Spleen (tissue), 7 donors: ENCODE measurements at regions not wholly inside any gene's neighbourhood (a gene's known extent, or its start where the extent isn't known, plus 50 kb on each side); places are given as distances from the start of the nearest gene placed in this dataset.

Source experiments
- CTCF ChIP-seq, 11 experiments: fragments of 200-600 bp in 7 of 11; fragments of 450-650 bp in 4 of 11; sonication (generic) in 4 of 11; IDR thresholded peaks in 8 of 11; conservative IDR thresholded peaks in 3 of 11; 1 replicate in 7 of 11; 2 replicates in 4 of 11; pipeline versions ENCODE4 v1.4.0 to v1.8.0; 2016 to 2021; ENCODE audit warnings: antibody characterized with exemption in 11 of 11, inconsistent platforms in 4 of 11, mild to moderate bottlenecking in 1 of 11
- POLR2A ChIP-seq, 3 donors: fragments of 450-650 bp; IDR thresholded peaks; one replicate each; pipeline ENCODE4 v1.5.1; 2017; ENCODE audit warnings: antibody characterized with exemption in 3 of 3, mild to moderate bottlenecking in 1 of 3
- donor health status: DM: no; HTN: no; CAD: no; lungs with moderate emphysema.
- donor health status: DM: no; HTN: no; CAD: no.
- donor health status: DM: no; HTN: no; CAD: no.

GRCh38 chr1:172972258-172972657 lies 78.5 kb downstream of the TNFSF18 start:
- no peak for TF ChIP-seq CTCF (IDR thresholded peaks at IDR 0.05 in 8 of 11, conservative IDR thresholded peaks at IDR 0.05 in 3 of 11)
- TF ChIP-seq POLR2A (IDR thresholded peaks at IDR 0.05): no peak
